DMS153 (cell line): ENCODE measurements at regions not wholly inside any gene's neighbourhood (a gene's known extent, or its start where the extent isn't known, plus 50 kb on each side); places are given as distances from the start of the nearest gene placed in this dataset.

Source experiments
- DNase-seq: peaks from one replicate; lab custom pipeline; 2025; lab: John Stamatoyannopoulos, UW

DNA sequence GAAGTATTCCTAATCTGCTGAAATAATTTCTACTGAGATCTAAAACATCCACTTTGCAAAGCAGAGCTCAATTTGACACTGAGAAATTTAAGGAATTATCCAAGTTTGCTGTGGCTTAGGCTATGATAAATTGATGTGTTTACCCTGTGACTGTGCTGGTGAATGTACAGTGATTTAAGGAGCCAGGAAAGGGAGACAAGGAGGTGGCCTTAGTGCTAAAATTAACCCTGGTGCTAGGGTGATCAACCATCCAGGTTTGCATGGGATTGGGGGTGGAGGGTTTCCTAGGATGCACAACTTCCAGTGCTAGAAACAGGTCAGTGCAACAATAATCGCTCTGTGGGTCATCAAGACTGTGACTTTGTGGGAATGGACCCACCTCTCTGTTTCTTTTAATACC is 307.5 kb upstream of the SPRED2 start:
- no peak for DNase-seq

DNA sequence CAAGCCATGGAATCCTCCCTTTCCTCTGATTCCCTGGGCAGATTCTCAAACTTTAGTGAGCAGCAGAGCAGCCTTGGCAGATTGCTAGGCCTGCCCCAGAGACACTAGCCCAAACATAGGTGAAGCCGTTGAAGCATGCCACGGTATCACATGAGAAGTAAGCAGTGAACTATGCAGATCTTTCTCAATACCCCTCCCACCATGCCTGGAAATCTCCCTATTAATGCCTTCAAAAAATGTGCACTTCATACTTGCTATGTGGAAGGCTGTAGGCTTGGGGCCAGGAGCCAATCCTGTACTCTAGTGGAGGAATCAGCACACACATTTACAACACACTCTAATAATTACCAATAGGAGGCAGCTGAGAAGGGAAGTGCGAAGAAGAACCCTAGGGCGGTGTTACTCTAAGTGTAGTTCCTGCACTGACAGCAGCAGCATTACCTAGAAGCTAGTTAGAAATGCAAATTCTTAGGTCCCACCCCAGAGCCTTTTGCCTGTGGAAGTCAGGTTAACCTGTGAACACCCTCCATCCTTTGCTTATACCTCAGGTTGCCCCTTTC is 305.1 kb upstream of the SPRED2 start:
- no peak for DNase-seq

DNA sequence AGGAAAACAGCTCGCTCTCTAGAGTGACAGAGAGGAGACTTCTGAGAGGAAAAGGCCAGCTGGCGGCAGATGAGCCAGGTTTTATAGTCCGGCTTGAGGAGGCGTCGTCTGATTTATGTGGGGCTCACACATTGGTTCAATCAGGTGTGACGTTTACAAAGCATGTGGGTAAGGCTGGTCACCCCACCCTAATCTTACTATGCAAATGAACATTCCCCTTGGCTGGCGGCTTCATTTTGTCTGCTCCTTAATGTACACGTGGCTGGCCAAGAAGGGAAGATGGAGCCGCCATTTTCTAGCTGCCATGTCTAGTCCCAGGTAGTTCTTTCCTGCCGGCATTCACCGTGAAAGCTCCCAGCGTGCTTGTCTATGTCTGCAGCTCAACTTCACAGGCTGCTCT is 299.1 kb upstream of the SPRED2 start:
- no peak for DNase-seq

DNA sequence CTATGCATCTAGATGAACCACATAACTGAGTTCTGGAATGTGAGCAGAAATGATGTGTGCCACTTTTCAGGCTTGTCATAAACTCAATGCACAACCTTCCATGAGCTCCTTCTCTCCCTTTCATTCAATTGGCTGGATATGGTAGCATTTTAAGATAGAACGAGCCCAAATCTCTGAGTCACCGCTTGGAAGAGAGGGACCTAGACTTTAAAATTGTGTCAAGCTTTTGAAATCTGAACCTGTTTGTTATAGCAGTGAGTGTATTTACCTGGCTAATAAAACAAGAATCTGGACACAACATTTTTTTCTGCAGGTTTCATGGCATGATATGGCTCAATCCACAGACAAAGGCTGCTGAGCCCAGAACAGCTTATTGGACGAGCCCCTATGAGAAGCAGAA is 297.8 kb upstream of the SPRED2 start:
- DNase-seq = no peak

DNA sequence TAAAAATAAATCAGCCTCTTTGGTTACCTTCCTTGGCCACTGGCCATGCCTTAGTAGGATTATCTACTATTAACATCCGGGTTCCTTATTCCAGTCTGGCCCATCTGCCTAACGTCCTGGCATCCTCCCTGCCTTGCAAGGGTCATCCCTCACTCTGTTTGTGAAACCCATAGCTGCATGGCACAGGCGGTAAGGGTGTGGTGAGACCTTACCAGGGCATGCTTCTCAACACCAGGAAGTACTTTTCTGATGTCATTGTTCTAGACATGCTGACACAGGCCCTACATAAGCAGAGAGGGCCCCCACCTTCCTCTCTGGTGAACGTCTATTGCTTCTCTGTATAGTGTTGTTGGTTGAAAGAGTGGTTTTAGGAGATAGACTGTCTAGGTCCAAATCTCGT is 296.8 kb upstream of the SPRED2 start:
- peak; percentile 1 for DNase-seq

DNA sequence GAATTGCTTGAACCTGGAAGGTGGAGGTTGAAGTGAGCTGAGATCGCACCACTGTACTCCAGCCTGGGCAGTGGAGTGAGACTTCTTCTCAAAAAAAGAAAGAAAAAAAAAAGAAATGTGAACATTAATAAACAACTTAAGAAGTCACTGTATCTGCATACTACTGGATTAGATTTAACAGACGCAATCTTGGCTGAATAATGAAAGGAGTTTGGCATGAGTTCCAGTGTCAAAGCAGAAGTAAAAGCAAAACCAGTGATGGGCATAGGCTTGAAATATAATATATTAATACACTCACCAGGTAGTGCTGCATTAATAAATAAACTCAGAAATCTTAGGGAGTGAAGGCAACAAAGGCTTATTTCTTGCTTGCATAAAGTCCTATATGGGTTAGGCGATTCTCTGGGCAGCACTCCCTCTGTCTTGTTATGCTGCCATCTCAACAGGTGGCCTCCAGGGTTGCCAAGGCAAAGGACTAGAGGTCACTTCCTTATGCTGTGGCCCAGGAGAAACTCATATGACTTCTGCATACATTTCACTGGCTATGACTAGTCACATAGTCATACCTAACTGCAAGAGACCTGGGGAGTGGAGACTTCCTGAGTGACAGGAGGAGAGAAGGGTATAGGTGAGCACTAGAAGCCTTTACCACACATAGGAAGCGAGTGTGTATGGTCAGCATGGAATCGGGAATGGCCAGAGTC is 296.2 kb upstream of the SPRED2 start:
- DNase-seq = no peak

DNA sequence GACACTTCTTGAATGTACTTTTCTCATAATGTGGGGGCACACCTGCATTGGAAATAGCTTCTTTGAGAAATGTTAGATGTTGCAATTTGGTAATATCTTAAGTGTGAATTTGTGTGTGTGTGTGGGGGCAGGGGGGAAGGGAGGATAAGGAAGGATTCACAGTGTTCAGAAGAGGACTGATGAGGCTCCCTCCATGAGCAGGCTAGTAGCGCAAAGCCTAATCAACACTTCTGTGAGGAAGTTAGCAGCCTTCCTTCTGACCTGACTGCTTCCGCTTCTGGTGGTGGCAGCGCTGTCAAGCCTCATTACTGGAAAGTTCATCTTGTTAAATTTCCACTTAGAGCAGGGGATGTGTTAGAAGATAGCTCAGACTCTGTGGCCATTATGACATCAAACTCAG is 295.4 kb upstream of the SPRED2 start:
- no peak for DNase-seq

DNA sequence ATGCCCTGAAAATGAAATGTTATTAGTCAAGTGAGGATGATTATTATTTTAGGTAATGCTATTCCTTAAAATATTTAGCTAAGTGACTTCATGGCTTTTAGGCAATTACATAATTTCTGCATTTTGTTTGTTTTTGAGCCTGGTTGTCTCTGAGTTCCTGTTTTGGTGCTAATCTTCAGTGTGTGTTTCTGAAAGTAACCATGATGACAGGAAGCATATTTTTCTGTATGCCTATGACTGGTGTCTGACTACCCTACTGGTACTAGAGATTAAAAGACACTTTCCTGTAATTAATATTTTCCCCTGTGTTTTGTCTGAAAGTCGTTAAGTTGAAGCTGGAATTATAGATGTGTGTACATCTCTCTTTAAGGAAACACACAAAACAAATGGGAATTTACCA is 295.0 kb upstream of the SPRED2 start:
- no peak for DNase-seq

DNA sequence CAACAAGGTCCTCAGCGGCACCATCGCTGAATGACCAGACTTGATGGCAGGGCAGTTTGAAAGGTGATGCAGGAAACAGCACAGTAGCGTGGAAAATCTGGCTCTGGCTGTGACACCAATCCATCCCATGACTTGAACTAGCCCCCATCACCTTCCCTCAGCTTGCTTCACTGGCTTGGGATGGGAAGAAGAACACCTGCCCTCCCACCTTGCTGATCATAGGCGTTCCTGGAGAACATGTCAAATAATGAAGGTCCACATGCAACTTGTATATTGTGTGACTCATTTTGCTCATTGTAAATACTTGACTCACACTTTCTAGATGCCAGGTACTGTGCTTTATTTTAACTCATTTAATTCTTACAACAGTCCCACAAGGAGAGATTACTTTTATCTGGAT is 292.4 kb upstream of the SPRED2 start:
- no peak for DNase-seq

DNA sequence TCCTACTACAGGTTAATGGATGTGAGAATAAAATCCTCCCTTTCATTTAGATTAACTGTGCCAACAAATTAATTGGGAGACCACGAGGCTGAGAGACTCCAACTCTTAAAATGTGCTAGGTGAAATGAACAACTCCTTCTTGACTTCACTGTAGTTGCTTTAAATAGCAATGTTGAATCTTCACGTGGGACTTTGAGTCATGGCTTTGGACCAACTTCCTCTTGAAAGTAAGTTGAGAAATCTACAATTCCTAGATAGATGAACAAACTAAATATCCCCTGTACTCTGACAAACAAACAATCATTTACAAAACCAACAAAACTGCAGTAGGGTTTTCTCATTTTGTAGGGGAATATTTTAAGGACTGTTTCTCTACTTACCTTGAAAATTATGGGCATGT is 291.9 kb upstream of the SPRED2 start:
- DNase-seq = no peak

DNA sequence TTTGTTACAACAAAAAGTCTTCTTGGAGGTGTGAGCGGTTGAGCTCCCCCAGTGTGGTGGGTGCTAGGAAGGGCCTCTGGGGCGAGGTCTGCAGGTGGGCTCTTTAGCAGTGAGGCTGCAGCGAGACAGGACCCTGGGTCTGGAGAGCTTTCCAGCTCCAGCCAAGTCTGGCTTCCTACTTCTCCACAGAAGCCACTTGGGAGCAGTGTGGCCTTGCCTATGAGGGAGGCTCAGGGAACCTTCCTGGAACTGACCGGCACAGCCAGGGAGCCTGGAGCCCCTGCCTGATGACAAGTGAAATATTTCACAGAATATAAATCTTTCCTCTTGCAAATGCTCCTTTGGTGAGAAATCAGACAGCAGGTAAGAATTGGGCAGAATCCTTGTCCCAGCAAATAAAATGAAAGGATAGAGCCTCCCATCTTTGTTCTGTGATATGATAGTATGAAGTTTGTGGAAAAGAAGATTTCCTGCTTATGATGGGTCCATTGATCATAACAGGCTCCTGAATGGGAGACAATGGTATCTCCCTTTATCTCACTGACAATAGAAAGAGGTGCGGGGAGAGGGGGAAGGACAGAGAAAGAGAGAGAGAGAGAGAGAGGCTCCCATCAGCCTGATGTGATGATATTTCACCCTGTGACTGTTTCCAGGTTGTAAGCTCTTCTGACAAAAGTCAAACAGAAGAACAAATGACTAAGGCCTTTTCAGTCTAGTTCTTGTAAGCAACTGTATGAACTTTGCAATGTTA is 289.8 kb upstream of the SPRED2 start:
- peak; percentile 31 for DNase-seq

DNA sequence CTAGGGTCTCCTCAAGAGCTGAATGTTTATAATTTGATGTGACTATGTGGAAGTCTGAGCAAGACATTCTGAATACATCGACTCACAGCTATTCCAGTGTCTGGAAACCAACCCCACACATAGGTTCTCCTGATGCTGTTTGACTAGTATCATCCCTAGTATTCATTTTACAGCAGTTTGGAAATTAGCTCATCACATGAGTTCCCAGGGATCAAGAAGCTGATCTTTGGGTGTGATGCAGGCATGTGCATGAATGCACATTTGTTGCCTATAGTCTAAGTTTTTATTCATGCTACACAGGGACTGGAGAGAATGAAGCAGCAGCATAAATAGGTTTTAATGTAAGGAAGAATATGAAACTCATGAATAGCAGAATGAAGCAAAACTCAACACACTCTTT is 284.3 kb upstream of the SPRED2 start:
- no peak for DNase-seq

DNA sequence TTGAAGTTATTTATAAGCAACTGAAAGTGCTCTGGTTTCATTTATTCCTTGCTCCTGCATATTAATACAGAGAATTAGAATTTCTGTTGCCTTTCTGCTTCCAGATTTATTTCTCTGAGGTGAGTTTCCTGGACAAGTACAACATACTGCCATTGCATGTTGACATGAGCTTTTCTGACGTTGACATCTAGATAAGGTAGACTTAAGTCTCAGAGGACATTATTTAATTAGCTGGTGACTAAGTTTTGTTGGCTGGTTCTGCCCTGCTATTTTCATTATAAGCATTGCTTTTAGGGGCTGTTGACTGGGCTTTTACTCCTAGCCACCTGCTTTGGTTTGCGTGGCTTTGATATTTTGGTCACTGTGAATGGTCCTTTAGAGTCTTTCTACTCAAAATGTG is 282.9 kb upstream of the SPRED2 start:
- no peak for DNase-seq

DNA sequence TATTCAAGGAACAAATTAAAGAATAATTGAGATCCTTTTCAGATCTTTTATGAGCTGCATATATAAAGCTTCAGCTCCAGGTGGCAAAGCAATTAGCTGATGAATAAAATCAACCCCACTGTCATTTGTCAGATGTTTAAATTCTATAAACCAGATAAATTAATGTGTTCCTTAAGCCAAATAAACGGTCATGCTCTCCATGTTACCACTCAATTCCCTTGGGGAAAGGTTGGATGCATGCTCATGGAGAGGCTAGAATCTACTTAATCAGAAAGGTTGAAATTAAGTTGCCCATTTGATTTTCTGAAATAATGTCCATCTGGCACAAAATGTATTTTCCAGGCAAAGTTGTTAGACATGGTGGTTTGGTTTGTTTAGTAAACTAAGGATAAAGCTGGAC is 282.5 kb upstream of the SPRED2 start:
- DNase-seq = no peak

DNA sequence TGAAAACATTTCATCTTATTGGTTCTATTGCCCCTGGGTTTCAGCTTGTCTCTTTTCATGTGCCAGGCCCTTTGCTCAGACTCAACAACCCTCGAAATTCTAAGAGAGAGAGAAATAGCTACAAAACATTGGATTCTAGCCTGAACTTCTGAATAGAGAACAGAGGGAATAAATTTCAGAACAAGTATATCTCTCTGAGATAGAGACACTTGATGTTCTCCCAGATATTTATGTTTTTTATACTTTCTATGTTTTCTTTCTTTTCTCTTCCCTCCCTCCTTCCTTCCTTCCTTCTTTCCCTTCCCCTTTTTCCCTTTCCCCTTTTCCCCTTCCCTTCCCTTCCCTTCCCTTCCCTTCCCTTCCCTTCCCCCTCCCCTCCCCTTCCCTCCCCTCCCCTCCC is 279.5 kb upstream of the SPRED2 start:
- no peak for DNase-seq

DNA sequence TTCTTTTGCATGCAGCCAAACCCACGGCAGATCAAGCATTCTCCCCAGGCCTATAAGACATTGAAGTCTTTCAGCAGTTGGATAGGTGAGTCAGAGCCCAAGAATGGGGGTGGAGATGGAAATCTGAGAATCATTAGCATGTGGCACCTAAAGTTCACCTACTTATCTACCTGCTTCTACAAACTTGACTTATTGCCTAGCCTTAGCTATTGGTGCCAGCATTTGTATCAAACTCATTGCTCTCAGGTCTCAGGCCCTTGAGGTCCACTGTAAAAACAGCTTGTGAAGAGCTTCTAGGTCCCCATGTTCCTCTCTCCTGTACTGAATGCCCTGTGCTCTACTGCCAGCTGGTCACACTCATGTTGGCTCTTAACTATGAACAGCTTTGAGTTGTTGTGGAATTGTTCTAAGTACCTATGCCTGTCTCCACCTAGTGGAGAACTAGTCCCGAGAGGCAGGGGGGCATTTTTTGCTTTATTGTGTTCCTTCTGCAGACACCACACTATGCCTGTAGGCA is 278.4 kb upstream of the SPRED2 start:
- DNase-seq = no peak

DNA sequence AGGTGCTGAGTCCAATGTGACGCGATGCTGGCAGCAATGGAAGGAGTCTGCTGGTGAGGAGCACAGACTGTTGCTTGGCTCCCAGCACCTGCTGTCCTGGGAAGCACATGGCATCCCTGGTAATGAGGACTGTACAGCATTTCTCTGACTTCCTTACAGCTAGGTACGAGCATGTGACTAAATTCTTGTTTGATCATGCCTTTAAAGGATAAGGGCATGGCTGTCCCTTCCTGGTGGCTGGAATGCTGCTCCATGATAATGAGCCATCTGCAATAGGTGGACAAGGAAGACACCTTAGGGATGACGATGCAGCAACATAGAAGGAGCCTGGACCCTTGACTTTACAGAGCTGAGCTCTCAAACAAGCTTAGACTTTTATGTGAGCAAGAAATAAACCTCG is 278.0 kb upstream of the SPRED2 start:
- no peak for DNase-seq

DNA sequence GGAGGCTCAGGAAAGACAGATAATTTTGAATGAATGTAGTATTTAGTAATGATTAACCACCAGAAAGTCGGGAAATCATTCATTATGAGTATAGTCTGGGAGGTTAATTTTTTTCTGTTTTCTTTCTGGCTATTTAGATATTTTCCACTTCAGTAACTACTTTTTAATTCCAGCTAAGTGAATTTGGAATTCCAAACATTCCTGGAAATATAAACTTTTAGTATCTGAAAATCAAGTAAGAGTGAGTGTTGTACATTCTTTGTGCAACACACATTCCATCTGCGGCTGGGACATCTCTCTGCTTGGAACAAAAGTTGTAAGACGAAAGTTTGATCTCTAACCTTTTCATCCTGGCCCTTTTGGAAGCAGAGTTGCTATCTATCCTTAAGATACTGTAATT is 275.7 kb upstream of the SPRED2 start:
- DNase-seq = no peak

DNA sequence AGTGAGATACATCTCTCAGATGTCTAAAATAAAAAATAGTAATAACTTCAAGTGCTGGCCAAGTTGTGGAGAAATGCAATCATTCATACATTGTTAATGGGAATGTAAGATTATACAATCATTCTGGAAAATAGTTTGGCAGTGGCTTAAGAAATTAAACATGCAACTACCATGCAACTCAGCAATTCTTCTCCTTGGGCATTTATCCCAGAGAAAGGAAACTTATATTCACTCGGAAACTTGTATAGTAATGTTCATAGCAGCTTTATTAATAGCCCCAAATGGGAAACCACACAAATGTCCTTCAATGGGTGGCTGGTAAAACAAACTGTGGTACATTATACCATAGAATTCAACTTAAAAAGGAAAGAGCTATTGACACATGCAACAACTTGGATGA is 274.0 kb upstream of the SPRED2 start:
- DNase-seq = no peak

DNA sequence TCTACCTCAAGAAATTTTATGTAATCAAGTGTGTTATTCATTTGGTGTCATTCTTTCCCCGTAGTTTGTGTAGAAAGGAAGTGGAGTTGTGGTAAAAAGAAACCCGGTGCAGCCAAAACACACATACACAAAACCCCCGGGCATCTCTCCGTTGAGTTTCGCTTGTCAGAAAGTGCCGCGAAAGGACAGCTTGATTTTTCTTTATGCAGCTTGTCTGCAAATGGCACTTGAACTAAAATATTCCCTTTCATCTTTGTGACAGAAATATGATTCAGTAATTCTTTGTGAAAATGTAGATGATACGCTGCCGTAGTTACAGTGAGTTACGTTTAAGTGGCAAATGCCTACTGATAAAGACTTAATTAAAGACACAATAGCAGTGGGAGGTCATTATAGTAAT is 268.8 kb upstream of the SPRED2 start:
- no peak for DNase-seq

DNA sequence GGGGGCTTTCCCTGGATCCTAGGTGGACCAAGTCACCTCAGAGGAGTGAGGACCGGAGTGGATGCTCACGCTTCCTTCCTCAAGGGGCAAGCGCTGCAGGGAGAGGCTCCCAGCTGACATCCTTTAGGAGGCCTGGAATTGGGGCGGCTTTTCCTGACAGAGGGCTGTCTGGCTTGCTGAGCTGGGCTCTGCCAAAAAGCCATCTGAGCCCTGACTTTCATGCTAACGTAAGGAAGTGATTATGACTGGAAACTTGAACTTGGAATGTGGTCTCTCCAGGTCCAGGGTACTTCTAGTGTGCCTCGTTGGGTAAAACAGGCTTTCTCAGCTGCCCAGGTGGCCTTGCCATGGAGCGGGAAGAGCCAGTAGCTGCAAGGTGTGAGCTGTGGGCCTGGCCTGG is 268.3 kb upstream of the SPRED2 start:
- DNase-seq = no peak

DNA sequence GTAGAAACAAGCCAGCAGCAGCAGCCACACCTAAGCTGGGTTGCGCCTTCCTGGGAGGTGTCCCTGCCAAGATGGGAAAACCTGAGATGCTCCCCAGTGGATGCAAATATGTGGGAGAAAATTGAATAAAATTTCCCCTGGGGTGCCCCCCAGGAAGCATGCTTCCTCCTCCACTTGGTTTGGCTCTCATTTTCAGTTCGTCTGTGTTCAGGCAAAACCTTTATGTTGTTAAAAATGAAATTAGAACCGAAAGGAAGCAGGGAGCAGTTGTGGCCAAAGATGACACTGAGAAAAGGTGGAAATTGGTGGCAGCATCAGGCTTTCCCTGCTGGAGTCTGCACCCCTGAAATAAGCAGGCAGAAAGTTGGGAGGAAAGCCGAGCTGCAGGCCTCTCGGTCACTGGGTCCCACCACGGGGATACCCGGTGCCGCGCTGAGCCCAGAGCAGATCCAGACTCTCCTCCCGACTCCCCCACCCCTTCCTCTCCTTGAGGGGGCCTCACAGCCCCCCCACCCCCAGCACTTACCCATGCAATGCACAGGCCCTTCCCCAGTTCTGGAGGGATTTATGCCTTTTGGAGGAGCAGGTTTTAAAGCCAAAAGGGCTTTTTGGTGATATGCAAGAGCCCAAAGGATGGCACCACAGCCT is 267.7 kb upstream of the SPRED2 start:
- DNase-seq = no peak

DNA sequence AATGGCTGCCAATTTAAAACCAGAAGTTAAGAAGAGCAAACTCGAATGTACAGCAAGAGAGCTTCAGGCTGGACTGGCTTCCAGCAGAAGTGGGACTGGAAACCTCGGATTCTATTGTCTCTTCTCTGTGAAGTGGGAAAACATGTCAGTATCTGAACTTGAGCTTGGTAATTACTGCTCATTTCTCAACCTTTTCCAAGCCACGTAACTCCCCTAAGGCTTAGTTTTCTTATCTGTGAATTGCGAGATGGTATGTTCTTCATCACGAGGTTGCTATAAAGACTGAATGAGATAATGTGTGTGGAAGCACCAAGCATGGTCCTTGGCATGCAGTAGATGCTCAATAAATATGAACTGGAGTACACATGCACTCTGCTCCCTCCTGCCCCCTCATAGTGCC is 259.4 kb upstream of the SPRED2 start:
- no peak for DNase-seq
